Loucy (cell line): ENCODE measurements at regions not wholly inside any gene's neighbourhood (a gene's known extent, or its start where the extent isn't known, plus 50 kb on each side); places are given as distances from the start of the nearest gene placed in this dataset.
"Not testable (repeated sequence)": the region's sequence is repeated elsewhere in the genome, so short reads cannot be mapped to it uniquely, and the experiment has no call there.

Experiments
- H2AFZ ChIP-seq: fragments of 200-600 bp; sonication (generic); 2 replicates; pipeline ENCODE4 v1.6.0; 2016; ENCODE audit warnings: antibody characterized with exemption, mild to moderate bottlenecking, low read length, moderate library complexity
- H3F3A ChIP-seq: fragments of 200-600 bp; 2 replicates; pipeline ENCODE4 v1.6.0; 2016; ENCODE audit warnings: antibody characterized with exemption, low read depth, mild to moderate bottlenecking
- H3K27me3 ChIP-seq: fragments of 200-600 bp; sonication (generic); 2 replicates; pipeline ENCODE4 v1.6.1; 2014; ENCODE audit warnings: low read length, mild to moderate bottlenecking; ENCODE audit not compliant: insufficient read depth, poor library complexity, severe bottlenecking
- H3K36me3 ChIP-seq: fragments of 200-600 bp; sonication (generic); 2 replicates; pipeline ENCODE4 v1.6.1; 2016; ENCODE audit warnings: low read length; ENCODE audit not compliant: insufficient read depth
- H3K4me1 ChIP-seq: fragments of 200-600 bp; sonication (generic); 2 replicates; pipeline ENCODE4 v1.5.1; 2014; ENCODE audit warnings: low read length, mild to moderate bottlenecking; ENCODE audit not compliant: insufficient read depth, poor library complexity, severe bottlenecking
- H3K4me2 ChIP-seq: fragments of 200-600 bp; sonication (generic); 2 replicates; pipeline ENCODE4 v1.6.0; 2014; ENCODE audit warnings: antibody characterized with exemption, low read length, low read depth, mild to moderate bottlenecking; ENCODE audit not compliant: poor library complexity, severe bottlenecking
- H3K4me3 ChIP-seq: fragments of 200-600 bp; sonication (generic); 2 replicates; pipeline ENCODE4 v1.5.1; 2014; ENCODE audit warnings: low read length, mild to moderate bottlenecking, mixed read lengths; ENCODE audit not compliant: poor library complexity, severe bottlenecking
- H3K79me2 ChIP-seq: fragments of 200-600 bp; sonication (generic); 2 replicates; pipeline ENCODE4 v1.6.1; 2014; ENCODE audit warnings: low read length; ENCODE audit not compliant: insufficient read depth
- H3K9ac ChIP-seq: fragments of 200-600 bp; sonication (generic); 2 replicates; pipeline ENCODE4 v1.6.0; 2014; ENCODE audit warnings: mild to moderate bottlenecking, low read depth, low read length, moderate library complexity; ENCODE audit not compliant: poor library complexity, severe bottlenecking
- H3K9me2 ChIP-seq: fragments of 200-600 bp; sonication (generic); replicated peaks from 2 replicates; pipeline ENCODE4 v1.6.1; 2016; ENCODE audit warnings: low read depth, low read length, mixed read lengths
- H3K9me3 ChIP-seq: fragments of 200-600 bp; sonication (generic); 2 replicates; pipeline ENCODE4 v1.6.1; 2014; ENCODE audit warnings: mild to moderate bottlenecking, antibody characterized with exemption, low read length, low read depth; ENCODE audit not compliant: insufficient read depth
- H4K20me1 ChIP-seq: fragments of 200-600 bp; sonication (generic); 2 replicates; pipeline ENCODE4 v1.6.0; 2014; ENCODE audit warnings: antibody characterized with exemption, low read length, mild to moderate bottlenecking; ENCODE audit not compliant: insufficient read depth, poor library complexity, severe bottlenecking
- CTCF ChIP-seq: fragments of 200-600 bp; sonication (generic); conservative IDR thresholded peaks from 2 replicates; pipeline ENCODE4 v1.5.1; 2014; ENCODE audit warnings: mild to moderate bottlenecking, antibody characterized with exemption, low read length
- EZH2phosphoT487 ChIP-seq: fragments of 200-600 bp; IDR thresholded peaks from 2 replicates; pipeline ENCODE4 v1.6.1; 2018; ENCODE audit warnings: antibody characterized with exemption, mild to moderate bottlenecking, moderate library complexity, borderline replicate concordance

DNA sequence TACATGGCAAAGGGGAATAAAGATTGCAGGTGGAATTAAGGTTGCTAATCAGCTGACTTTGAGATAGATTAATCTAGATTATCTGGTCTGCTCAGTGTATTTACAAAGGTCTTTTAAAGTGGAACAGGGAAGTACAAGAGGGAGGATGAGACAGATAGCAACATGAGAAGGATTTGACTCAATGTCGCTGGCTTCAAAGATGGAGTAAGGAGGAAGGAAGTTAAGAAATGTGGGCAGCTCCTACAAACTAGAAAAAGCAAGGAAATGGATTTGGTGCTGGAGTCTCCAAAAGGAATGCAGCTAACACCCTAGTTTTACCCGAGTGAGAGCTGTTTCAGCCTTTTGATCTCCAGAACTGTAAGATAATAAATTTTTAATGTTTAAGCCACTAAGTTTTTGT is 180.7 kb upstream of the TTC14 start:
- H3K4me2 ChIP-seq: no peak overlapping the region

DNA sequence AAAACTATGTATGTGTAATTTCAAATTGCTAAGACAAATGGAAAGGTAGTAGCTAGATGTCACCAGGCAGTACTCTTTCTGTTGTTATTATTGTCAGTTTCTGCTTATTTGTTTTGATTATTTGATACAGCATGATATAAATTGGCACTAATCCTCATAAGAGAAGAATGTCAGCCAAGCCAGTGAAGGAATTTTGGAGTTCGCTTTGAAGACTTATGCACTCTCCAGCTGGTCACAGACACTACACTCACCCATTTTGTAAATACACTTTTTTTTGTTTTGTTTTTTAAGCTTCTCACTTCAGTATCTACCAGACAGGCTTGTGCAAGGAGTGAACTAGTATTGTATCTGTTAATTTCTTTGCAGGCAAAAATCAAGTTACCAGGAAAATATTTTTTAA is 180.2 kb upstream of the TTC14 start:
- H3K36me3 ChIP-seq: no peaks in the 10 kb centered on the region
- no peaks in the 10 kb centered on the region for H3K79me2 ChIP-seq
- no peak overlapping the region for H3K9ac ChIP-seq
- H4K20me1 ChIP-seq: no peaks in the 10 kb centered on the region
- H3K4me3 ChIP-seq: no peak overlapping the region
- no peaks in the 10 kb centered on the region for H3K4me1 ChIP-seq
- H3K4me2 ChIP-seq: no peak overlapping the region
- H3K27me3 ChIP-seq: no peaks in the 10 kb centered on the region
- no peaks in the 10 kb centered on the region for H3K9me2 ChIP-seq
- H3F3A ChIP-seq: no peaks in the 10 kb centered on the region
- TF ChIP-seq EZH2phosphoT487 (no peak), CTCF (no peak)
- no peak overlapping the region for H2AFZ ChIP-seq
- H3K9me3 ChIP-seq: no peaks in the 10 kb centered on the region

More for the DNA sequence above, 180.7 kb upstream of the TTC14 start:
- TF ChIP-seq CTCF (no peak), EZH2phosphoT487 (no peak)
- no peaks in the 10 kb centered on the region for H3K4me1 ChIP-seq
- no peaks in the 10 kb centered on the region for H3K9me2 ChIP-seq
- H4K20me1 ChIP-seq: no peaks in the 10 kb centered on the region
- H2AFZ ChIP-seq: no peak overlapping the region
- no peaks in the 10 kb centered on the region for H3K27me3 ChIP-seq
- no peaks in the 10 kb centered on the region for H3K9me3 ChIP-seq
- H3F3A ChIP-seq: no peaks in the 10 kb centered on the region
- no peak overlapping the region for H3K4me3 ChIP-seq
- no peaks in the 10 kb centered on the region for H3K36me3 ChIP-seq
- H3K9ac ChIP-seq: no peak overlapping the region
- H3K79me2 ChIP-seq: no peaks in the 10 kb centered on the region

GRCh38 chr3:180424305-180424704 is 177.7 kb upstream of the TTC14 start:
- not testable (repeated sequence) for H3K27me3 ChIP-seq, H3K79me2 ChIP-seq, H2AFZ ChIP-seq, H3K9ac ChIP-seq, H3K4me1 ChIP-seq, H3K4me3 ChIP-seq, H3K9me3 ChIP-seq, H3F3A ChIP-seq, H3K4me2 ChIP-seq, H3K9me2 ChIP-seq, H3K36me3 ChIP-seq, H4K20me1 ChIP-seq

GRCh38 chr3:180430896-180431295 is 171.1 kb upstream of the TTC14 start:
- Histone ChIP-seq H3F3A (no peaks in the 10 kb centered on the region), H3K4me2 (no peak overlapping the region), H3K79me2 (no peaks in the 10 kb centered on the region), H3K9me2 (no peaks in the 10 kb centered on the region), H2AFZ (no peak overlapping the region), H3K9me3 (no peaks in the 10 kb centered on the region), H3K27me3 (no peaks in the 10 kb centered on the region), H3K9ac (no peak overlapping the region), H4K20me1 (no peaks in the 10 kb centered on the region), H3K36me3 (no peaks in the 10 kb centered on the region), H3K4me3 (no peak overlapping the region), H3K4me1 (no peaks in the 10 kb centered on the region)
- TF ChIP-seq CTCF (no peak), EZH2phosphoT487 (no peak)
